Smooth muscle cell (in vitro differentiated cells): ENCODE measurements at regions not wholly inside any gene's neighbourhood (a gene's known extent, or its start where the extent isn't known, plus 50 kb on each side); places are given as distances from the start of the nearest gene placed in this dataset.
"Not testable (repeated sequence)": the region's sequence is repeated elsewhere in the genome, so short reads cannot be mapped to it uniquely, and the experiment has no call there.

Experiments used
- DNase-seq: peaks from one replicate; lab custom pipeline; 2025; ENCODE audit not compliant: unreplicated experiment; lab: John Stamatoyannopoulos, UW
- H2AFZ ChIP-seq: fragments of 200-600 bp; sonication (generic); 2 replicates; pipeline ENCODE4 v1.6.0; 2016; ENCODE audit warnings: antibody characterized with exemption, low read depth, mild to moderate bottlenecking
- H3F3A ChIP-seq: fragments of 200-600 bp; sonication (generic); 2 replicates; pipeline ENCODE4 v1.6.0; 2017; ENCODE audit warnings: antibody characterized with exemption, low read depth
- H3K27ac ChIP-seq: fragments of 200-600 bp; sonication (generic); 2 replicates; pipeline ENCODE4 v1.5.1; 2016; ENCODE audit warnings: low read depth, mild to moderate bottlenecking
- H3K27me3 ChIP-seq: fragments of 200-600 bp; sonication (generic); 2 replicates; pipeline ENCODE4 v1.6.1; 2016; ENCODE audit warnings: low read depth, mild to moderate bottlenecking
- H3K36me3 ChIP-seq: fragments of 200-600 bp; sonication (generic); 2 replicates; pipeline ENCODE4 v1.5.1; 2016; ENCODE audit warnings: low read depth
- H3K4me1 ChIP-seq: fragments of 200-600 bp; sonication (generic); 2 replicates; pipeline ENCODE4 v1.5.1; 2016; ENCODE audit warnings: low read depth
- H3K4me2 ChIP-seq: fragments of 200-600 bp; sonication (generic); 2 replicates; pipeline ENCODE4 v1.6.0; 2016; ENCODE audit warnings: mild to moderate bottlenecking
- H3K4me3 ChIP-seq: fragments of 200-600 bp; sonication (generic); 2 replicates; pipeline ENCODE4 v1.5.1; 2016; ENCODE audit warnings: mild to moderate bottlenecking
- H3K79me2 ChIP-seq: fragments of 200-600 bp; sonication (generic); 2 replicates; pipeline ENCODE4 v1.6.0; 2016; ENCODE audit warnings: low read depth, mild to moderate bottlenecking
- H3K9ac ChIP-seq: fragments of 200-600 bp; sonication (generic); 2 replicates; pipeline ENCODE4 v1.6.0; 2016; ENCODE audit warnings: low read depth
- H3K9me3 ChIP-seq: fragments of 200-600 bp; sonication (generic); replicated peaks from 2 replicates; pipeline ENCODE4 v1.5.1; 2016; ENCODE audit warnings: low read depth
- H4K20me1 ChIP-seq: fragments of 200-600 bp; sonication (generic); 2 replicates; pipeline ENCODE4 v1.6.0; 2016; ENCODE audit warnings: low read depth
- WGBS: methylation state at CpG from one replicate; pipeline ENCODE4 v1.1.7; 2016; ENCODE audit warnings: low lambda C conversion rate; 5-methylcytosine and 5-hydroxymethylcytosine counted together
- TF ChIP-seq, protein P1 (sequence below): fragments of 200-600 bp; sonication (generic); IDR thresholded peaks from 2 replicates; pipeline ENCODE4 v1.5.1; 2017; ENCODE audit warnings: borderline replicate concordance, mild to moderate bottlenecking, antibody characterized with exemption; ENCODE audit not compliant: insufficient read depth, poor library complexity, severe bottlenecking

DNA sequence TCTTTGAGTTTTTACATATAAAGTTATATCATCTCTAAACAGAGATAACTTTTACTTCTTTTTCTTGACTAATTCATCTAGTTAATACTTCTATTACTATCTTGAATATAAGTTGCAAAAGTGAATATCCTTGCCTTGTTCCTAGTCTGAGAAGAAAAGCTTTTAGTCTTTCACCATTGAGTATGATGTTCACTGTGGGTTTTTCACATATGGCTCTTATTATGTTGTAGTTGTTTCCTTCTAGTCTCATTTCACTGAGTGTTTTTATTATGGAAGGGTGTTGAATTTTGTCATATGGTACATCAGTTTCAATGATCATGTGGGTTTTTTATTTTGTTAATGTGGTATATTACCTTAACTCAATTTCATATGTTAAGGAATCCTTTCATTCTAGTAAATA, 488.3 kb downstream of the COL12A1 start:
- H3K27me3 ChIP-seq = no peaks in the 10 kb centered on the region
- H4K20me1 ChIP-seq = no peaks in the 10 kb centered on the region
- no peaks in the 10 kb centered on the region for H3K4me1 ChIP-seq
- H2AFZ ChIP-seq = no peak overlapping the region
- DNase-seq = no peak
- H3K27ac ChIP-seq = no peak overlapping the region
- no peaks in the 10 kb centered on the region for H3K79me2 ChIP-seq
- no peaks in the 10 kb centered on the region for H3K9me3 ChIP-seq
- H3K4me2 ChIP-seq = no peak overlapping the region
- H3K9ac ChIP-seq = no peak overlapping the region
- H3K36me3 ChIP-seq = no peaks in the 10 kb centered on the region
- H3K4me3 ChIP-seq = no peak overlapping the region
- H3F3A ChIP-seq = no peaks in the 10 kb centered on the region
- TF ChIP-seq, protein P1, sequence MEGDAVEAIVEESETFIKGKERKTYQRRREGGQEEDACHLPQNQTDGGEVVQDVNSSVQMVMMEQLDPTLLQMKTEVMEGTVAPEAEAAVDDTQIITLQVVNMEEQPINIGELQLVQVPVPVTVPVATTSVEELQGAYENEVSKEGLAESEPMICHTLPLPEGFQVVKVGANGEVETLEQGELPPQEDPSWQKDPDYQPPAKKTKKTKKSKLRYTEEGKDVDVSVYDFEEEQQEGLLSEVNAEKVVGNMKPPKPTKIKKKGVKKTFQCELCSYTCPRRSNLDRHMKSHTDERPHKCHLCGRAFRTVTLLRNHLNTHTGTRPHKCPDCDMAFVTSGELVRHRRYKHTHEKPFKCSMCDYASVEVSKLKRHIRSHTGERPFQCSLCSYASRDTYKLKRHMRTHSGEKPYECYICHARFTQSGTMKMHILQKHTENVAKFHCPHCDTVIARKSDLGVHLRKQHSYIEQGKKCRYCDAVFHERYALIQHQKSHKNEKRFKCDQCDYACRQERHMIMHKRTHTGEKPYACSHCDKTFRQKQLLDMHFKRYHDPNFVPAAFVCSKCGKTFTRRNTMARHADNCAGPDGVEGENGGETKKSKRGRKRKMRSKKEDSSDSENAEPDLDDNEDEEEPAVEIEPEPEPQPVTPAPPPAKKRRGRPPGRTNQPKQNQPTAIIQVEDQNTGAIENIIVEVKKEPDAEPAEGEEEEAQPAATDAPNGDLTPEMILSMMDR = no peak

DNA sequence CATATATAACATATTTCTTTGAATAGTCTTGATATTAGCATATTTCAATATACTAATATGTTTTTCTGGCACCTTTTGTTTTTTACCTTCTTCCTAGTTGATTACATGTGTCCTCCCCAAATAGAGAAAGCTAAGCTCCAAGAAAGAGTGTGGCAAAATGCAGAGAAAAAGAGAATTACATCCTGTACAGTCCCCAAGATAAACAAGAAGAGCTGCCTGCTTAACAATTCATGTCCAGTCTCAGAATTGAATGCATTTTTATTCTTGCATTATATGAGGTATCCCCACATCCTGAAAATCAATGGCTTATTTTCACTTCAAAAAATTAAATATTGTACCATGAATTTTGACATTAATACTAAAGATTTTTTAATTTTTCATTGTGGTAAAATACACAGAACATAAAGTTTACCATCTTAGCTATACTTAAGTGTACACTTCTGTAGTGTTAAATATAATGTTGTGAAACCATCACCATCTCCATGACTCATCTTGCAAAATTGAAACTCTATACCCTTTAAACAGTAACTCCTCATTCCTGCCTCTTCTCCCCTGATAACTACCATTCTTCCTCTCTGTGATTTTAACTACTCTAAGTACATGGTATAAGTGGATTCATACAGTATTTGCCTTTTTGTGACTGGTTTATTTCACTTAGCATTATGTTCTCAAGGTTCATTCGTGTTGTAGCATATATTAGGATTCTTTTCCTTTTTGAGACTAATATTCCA, 490.3 kb downstream of the COL12A1 start:
- no peaks in the 10 kb centered on the region for H3K27me3 ChIP-seq
- no peaks in the 10 kb centered on the region for H3F3A ChIP-seq
- no peaks in the 10 kb centered on the region for H3K4me1 ChIP-seq
- no peak overlapping the region for H3K9ac ChIP-seq
- H3K4me3 ChIP-seq = no peak overlapping the region
- DNase-seq = no peak
- H3K4me2 ChIP-seq = peak overlapping the region; percentile 4
- TF ChIP-seq, protein P1 = no peak
- no peaks in the 10 kb centered on the region for H4K20me1 ChIP-seq
- no peaks in the 10 kb centered on the region for H3K79me2 ChIP-seq
- no peaks in the 10 kb centered on the region for H3K36me3 ChIP-seq
- H2AFZ ChIP-seq = no peak overlapping the region
- H3K27ac ChIP-seq = no peak overlapping the region
- no peaks in the 10 kb centered on the region for H3K9me3 ChIP-seq
- WGBS = 63% methylated on average over 1 of the region's 1 CpG

DNA sequence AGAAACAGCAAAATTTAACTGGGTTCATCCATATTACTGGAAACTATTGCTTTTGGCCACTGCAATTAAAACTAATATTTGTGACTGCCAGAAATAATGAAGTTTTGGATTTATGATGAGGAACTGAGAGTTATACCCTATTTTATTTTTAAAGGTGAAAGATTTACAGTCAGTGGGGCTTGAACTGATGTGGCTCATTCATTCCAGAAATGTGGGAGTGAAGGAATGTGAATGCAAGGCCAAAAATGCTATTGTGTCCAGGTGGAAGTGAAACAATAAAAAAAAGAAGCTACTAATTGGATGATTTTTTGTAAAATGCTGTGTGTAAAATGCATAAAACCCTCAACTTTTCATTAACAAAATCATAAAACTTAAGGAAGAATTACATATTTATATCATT, 491.9 kb downstream of the COL12A1 start:
- Histone ChIP-seq H3K36me3 (no peaks in the 10 kb centered on the region), H3K4me3 (no peak overlapping the region), H3K79me2 (no peaks in the 10 kb centered on the region), H2AFZ (no peak overlapping the region), H3K27me3 (no peaks in the 10 kb centered on the region), H3K27ac (no peak overlapping the region), H4K20me1 (no peaks in the 10 kb centered on the region), H3K9me3 (no peaks in the 10 kb centered on the region), H3F3A (no peaks in the 10 kb centered on the region), H3K4me2 (no peak overlapping the region), H3K9ac (no peak overlapping the region), H3K4me1 (no peaks in the 10 kb centered on the region)
- no peak for DNase-seq
- TF ChIP-seq, protein P1 = no peak

DNA sequence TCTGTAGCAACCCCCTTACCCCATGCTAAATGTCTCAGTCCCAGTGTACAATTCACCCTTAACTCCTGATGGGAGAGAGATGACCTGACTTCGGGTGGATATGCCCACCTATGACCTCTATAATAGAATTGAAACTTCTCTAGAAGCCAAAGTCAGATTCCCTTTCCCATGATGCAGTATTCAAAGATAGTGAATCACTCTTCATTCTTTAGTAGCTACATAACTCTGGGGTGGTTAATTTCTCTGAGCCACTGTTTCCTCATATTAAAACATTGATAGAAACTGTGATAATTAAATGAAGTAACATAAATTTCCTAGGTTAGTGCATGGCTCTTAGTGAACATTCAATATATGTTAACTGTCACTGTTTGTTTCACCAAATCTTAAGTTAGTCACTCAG, 500.4 kb downstream of the COL12A1 start:
- Histone ChIP-seq H3K4me2 (no peak overlapping the region), H3K9me3 (no peaks in the 10 kb centered on the region), H2AFZ (peak overlapping the region; percentile 47), H3K36me3 (no peaks in the 10 kb centered on the region), H3K4me1 (no peaks in the 10 kb centered on the region), H3K4me3 (no peak overlapping the region), H3K27ac (no peak overlapping the region), H3K79me2 (no peaks in the 10 kb centered on the region), H3F3A (no peaks in the 10 kb centered on the region), H4K20me1 (no peaks in the 10 kb centered on the region), H3K9ac (no peak overlapping the region), H3K27me3 (no peaks in the 10 kb centered on the region)
- WGBS = 81% methylated on average over 1 of the region's 1 CpG
- DNase-seq = no peak
- TF ChIP-seq, protein P1 = no peak

DNA sequence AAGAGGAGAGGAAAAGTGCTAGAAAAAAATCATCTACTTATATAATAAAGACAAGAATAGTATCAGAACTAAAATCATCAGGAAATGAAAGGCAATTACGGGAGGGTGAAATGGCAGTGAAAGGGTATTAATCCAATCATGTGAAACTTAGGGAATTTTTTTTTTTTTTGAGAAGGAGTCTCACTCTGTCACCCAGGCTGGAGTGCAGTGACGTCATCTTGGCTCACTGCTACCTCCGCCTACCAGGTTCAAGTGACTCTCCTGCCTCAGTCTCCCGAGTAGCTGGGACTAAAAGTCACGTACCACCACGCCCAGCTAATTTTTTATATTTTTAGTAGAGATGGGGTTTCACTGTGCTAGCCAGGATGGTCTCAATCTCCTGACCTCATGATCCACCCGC, 501.3 kb downstream of the COL12A1 start:
- H3F3A ChIP-seq = not testable (repeated sequence)

More for the DNA sequence above, 501.3 kb downstream of the COL12A1 start:
- H4K20me1 ChIP-seq, H3K4me3 ChIP-seq, H3K9ac ChIP-seq, H3K36me3 ChIP-seq, H3K4me1 ChIP-seq, H3K79me2 ChIP-seq, H3K9me3 ChIP-seq, H3K27ac ChIP-seq, DNase-seq, H2AFZ ChIP-seq, H3K4me2 ChIP-seq, H3K27me3 ChIP-seq: not testable (repeated sequence)
- WGBS = 90% methylated on average over 7 of the region's 7 CpGs
